Inflammatory macrophage treated with lipopolysaccharide for 4 hours (primary cell): ENCODE measurements at regions not wholly inside any gene's neighbourhood (a gene's known extent, or its start where the extent isn't known, plus 50 kb on each side); places are given as distances from the start of the nearest gene placed in this dataset.

ENCODE experiments used
- DNase-seq: peaks from one replicate; pipeline ENCODE4 v3.0.0-alpha.2; 2020

GRCh38 chr11:19511413-19512183 is 201.0 kb upstream of the NAV2 start:
- DNase-seq, result no peak

DNA sequence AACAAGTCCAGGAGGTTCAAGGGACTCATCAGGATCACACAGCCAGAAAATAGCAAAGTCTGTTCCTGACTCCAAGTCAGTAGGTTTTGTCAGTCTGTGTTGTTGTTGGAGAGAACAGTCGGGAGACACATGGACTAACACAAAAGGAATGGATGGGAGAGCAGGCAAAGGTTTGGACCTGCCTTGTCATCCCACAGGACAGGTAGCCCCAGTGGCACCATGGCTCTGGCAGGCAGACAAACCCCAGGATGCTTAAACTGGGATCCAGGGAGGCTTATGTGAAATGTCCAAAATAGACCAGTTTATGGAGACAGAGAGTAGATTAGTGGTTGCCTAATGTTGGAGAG is 201.6 kb upstream of the NAV2 start:
- no peak for DNase-seq

GRCh38 chr11:19510468-19510867 is 202.2 kb upstream of the NAV2 start:
- DNase-seq, result no peak

- no peak for DNase-seq
These were observed 203.4 kb upstream of the NAV2 start for GRCh38 chr11:19509215-19509614.

DNA sequence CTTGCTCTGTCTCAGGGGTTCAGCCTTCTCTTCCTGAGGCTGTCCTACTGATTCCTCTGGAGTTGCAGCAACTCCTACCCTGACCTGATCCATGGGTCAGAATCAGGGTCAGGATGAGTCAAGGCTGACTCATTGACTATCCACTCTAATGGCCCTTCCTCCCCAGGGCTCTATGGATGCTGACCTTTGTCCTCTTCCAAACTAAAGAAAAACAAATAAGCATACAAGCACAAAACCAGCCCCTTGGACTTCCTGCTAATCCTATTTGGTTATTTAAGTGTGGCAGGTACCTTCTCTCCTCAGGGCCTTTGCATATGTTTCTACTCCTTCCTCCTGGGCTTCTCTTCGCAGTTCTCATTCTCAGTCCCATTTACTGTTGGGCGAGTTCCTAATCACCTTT is 204.5 kb upstream of the NAV2 start:
- DNase-seq, result no peak

DNA sequence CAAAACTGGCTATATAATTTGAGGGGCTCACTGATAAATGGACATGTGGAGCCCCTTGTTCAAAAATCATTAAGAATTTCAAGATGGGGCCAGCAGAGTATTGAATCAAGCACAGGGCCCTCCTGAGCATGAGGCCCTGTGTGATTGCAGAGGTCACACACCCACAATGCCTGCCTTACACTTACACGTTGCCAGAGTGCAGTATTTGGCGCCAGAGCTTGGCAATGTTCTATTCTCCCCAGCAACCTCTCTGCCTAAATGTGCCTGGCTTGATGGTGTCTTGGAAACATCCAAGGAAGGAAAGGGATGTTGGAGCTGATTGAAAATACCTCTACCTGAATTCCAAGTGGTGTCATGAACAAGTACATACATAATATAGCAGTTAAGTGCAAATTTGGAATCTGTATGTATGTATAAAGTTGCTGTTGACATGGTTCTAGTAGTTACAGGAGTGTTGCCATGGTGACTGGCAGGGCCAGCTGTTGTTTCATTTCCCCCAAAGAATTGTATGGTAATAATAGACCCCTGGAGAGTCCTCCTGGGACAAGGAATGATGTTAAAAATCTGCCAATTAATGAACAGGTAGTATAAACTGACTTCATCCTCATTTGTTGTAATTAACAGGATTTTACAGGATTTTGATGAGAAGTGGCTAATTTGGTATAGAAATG is 205.7 kb upstream of the NAV2 start:
- DNase-seq, result no peak

- DNase-seq, result no peak
These were observed 209.9 kb upstream of the NAV2 start for GRCh38 chr11:19502691-19503253.

- DNase-seq, result no peak
These were observed 211.0 kb upstream of the NAV2 start for GRCh38 chr11:19501631-19502030.

GRCh38 chr11:19499999-19500398 is 212.6 kb upstream of the NAV2 start:
- no peak for DNase-seq

GRCh38 chr11:19499026-19499669 is 213.5 kb upstream of the NAV2 start:
- no peak for DNase-seq

DNA sequence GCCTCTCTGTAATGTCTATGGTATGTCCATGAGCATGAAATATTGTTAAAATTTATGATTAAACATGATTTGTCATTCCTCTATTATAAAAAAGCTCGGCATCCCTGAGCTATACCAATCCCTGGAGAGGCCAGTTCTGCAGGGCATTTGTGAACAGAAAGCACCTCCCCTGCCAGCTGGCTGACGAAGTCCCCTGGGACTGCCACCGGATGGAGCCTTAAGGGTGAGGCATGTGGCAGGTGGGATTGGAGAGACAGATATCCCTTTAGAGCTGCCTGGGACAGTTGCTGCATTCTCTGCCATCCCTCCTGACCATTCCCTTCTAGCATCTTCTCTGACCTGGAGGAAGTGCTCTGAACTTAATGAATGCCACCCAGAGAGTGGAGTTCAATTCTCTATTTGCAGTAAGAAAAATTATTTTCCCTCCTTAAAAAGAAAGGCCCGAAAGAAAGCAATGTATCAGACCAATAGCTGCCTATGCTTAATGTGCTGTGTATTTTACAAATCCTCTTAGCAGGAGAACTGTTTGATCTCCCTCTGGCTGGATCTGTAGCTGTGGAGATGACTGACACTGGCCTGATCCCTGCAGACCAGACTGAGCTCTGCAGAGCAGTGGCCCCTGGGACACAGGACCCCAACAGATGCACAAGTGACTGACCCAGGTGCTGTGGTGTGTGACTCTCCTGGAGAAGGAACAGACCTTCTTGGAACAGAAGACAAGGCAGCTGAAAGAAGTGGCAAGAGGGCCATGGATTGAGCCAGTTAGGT is 219.0 kb upstream of the NAV2 start:
- DNase-seq, result no peak

DNA sequence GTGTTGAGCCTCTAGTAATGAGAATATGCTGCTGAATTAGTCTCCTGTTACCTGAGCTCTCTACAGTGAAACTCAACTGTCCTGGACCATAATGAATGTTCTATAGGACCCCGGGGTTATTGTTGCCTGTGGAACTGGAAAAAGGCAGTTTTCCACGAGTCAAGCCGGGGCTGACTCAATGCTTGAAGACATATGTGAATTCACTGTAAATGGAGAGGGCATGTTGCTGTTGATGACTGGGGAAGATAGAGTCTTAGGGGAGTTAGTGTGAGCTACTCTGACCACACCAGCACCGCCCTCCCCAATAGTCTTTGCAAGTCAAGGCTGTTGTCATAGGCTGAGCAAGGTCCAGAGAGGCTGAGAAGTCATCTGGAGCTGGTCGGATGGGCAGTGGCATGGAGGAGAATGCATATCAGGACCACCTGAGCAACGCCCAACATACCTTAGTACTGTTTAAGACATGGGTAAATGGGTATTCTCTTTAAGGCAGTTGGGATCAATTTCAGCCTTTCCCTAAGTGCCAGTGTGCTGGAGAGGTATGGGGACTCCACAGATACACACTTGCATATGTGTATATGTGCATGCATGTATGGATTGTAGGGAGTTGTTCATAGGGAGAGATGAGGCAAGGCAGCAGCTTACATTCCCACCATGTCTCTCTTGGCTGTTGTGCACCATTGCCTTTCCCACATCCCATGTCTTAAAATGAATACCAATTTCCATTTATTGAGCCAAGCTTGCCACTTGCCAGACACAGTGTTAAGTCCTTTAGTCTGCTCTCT is 230.1 kb upstream of the NAV2 start:
- no peak for DNase-seq

DNA sequence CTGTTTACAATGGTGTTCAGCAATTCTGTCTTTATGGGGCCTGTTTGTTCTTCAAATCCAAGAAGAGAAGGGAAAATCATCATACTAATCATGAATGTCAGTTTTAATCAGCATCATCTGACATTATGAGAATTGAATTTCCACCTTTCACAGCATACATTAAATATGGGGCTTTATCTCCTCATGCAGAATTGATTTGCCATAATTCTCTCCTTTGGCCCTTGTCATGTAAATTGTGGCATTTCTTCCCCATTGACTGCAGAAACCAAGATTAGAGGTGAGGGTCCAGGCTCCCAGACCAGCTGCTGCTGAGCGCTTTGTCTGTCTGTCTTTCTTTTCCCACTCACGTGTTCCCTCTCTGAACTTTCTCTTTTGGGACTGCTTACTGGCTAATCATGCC is 232.1 kb upstream of the NAV2 start:
- DNase-seq, result no peak

DNA sequence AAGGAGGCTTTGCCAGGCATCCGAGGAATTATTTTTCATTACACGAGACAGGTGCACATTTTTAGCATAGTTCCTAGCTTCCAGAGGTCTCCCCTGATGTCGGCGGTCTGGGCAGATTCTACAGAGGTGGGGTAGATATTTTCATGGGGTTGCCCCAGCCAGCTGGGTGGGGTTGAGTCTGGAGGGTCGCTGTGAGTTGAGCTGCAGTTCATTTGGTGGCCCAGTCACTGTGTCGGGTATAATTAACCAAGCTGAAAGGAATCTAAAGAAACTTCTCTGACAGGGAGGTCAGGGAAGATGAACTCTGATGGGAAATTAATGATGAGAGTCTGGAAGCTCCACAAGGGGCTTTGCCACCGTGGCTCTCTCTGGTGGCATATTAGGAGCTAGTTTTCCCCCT is 233.7 kb upstream of the NAV2 start:
- no peak for DNase-seq

DNA sequence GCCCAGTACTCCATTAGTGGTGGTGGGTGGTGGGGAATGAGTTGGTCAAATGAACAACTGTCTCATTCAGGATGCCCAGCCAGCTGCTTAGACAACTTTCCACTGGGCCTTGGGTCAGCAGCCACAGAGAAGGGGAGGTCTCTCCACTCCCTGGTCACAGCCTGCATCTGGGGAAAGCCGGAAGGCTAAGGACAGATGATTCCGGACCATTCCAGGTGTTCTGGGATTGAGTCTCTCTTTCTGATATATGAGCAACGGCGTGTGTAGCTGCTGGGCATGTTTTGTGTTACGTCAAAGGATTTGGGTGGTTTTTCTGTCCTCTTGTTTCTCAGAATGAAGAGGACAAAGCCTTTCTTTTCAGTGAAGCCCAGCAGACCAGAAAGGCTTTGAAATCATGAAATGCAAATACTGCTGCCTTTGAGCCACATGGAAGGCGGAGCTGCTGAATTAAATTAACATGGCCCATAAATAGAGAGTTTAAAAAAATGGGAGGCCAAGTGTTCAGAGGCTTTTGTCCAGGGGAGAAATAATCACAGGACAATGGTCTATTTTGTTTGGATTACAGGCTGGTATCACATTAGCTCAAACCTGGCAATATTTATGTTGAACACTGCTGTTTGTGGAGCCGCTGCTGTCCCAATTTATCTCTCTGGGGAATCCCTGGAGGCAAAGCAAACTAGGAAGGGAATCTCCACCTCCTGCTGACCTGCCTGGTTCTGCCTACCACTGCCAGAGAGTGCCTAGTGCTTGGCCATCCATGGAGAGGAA is 234.4 kb upstream of the E2F8 start:
- DNase-seq, result no peak

GRCh38 chr11:19474211-19474610 is 233.5 kb upstream of the E2F8 start:
- no peak for DNase-seq

DNA sequence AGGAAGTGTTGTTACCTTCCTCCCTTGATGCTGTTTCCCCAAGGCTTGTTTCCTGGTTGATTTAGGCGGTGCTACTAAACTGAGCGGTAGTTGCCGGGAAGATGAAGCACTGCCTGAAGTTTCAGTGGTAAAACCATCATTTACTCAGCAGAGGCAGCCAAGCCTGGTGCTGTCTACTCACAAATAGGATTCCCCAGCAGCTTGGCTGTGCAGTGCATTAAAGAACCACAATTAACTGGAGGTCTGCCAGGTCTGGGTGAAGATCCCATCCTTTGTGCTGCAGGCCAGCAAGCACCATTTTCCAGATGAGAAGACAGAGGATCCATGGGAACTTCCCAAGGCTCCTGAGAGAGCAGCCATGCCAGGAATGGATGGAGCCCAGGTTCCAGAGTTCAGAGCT is 231.9 kb upstream of the E2F8 start:
- no peak for DNase-seq

- DNase-seq, result no peak
These were observed 227.2 kb upstream of the E2F8 start for GRCh38 chr11:19467904-19468303.

DNA sequence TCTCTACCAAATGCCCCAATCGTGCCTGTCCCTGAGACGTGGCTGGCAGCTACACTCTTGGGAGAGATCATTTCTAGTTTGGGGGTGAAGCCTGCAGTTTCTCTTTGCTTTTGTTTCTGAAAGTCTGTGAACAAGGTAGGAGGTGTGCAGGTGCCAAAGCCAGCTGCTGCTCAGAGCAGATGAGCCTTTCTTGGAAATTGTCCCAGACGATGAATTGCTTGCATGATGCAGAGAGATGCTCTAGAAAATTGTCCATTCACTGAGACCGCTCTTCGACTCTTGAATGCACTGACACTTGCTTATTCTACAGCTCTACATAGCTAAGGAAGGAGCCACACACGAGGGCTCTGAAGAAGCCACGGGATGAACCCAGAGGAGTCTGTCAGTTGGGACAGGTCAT is 225.6 kb upstream of the E2F8 start:
- DNase-seq, result no peak

DNA sequence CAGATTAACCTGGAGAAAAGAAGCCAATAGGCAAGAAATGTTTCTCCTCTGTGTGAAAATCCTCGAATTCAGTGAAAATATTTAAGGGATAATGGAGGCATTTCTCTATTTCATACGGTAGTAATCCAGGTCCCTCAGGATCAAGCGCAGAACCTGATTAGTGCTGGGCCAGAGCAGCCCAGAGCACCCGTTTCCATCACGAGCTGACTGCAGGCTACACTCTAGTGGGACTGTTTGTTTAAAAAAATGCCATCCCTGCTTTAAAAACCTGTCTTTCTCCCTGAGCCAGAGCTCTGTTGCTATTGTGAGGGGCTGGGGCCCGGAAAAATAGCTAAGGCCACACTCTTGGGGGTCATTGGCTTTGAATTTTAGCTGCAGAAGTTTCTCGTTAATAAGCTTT is 223.2 kb upstream of the E2F8 start:
- DNase-seq, result no peak

DNA sequence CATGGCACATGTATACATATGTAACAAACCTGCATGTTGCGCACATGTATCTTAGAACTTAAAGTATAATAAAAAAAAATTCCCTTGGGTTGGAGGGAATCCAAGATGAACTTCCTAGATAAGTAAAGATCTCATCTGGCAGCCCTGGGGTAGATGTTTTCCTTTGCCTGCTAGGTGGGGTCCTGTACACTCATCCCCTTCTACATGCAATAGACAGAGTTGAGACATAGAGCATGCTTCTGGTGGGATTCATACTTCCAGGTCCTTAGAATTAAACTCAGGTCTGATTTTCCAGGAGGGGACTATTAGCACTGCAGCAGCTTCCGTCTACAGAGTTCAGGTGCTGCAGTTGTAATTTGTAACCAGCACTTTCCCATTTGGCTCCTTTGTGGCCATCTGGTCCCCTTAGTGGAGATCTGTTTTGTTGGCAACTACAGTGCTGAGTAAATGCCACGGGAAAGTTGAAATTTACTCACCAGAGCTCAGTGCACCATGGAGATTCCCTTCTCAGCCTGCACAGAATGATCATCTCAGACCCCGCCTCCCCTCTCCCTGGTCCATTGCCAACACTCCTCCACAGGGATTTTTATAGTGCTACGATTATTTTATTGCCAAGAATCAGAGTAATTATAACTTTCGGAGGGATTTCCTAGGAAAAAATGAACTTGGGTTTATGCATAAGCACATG is 220.1 kb upstream of the E2F8 start:
- no peak for DNase-seq
